COLO668 (cell line): ENCODE measurements at regions not wholly inside any gene's neighbourhood (a gene's known extent, or its start where the extent isn't known, plus 50 kb on each side); places are given as distances from the start of the nearest gene placed in this dataset.
"Not testable (repeated sequence)": the region's sequence is repeated elsewhere in the genome, so short reads cannot be mapped to it uniquely, and the experiment has no call there.

ENCODE experiments used
- DNase-seq: peaks from one replicate; lab custom pipeline; 2025; ENCODE audit not compliant: unreplicated experiment; lab: John Stamatoyannopoulos, UW

DNA sequence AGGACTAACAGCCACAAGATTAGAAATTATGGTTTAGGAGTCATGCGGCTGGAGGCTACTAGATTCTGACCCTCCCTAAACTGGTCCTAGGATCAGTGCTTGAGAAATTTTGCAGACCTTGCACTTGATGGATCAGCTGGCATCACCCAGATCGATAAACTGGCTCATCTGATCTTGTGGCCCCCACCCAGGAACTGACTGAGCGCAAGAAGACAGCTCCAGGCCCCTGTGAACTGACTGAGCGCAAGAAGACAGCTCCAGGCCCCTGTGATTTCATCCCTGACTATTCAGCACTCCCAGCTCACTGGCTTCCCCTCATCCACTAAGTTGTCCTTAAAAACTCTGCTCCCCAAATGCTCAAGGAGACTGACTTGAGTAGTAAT is 67.8 kb downstream of the MRPL36 start:
- not testable (repeated sequence) for DNase-seq

DNA sequence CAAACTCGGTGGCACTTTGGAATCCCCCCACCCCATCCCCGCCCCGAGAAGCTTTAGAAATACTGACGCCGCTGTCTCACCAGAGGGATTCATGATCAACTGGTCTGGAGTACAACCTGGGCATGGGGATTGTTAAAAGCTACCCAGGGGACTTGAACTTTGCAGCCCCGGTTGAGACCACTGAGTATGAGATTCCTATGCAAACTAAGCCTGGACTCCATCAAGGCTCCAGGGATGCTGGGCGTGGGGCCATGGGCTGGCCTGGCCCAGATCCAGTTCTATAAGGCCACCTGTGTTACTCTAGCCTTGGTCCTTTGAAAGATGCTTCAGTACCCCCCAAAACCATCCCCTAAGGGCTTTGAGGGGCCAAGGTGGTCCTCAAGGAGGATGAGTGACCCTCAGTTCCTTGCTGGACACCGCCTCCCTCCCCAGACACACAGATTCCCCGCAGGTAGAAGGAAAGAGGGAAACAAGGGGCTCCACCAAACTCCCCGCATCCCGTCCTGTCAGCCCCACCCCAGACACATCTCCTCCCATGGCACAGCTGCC is 68.5 kb downstream of the MRPL36 start:
- DNase-seq: no peak

DNA sequence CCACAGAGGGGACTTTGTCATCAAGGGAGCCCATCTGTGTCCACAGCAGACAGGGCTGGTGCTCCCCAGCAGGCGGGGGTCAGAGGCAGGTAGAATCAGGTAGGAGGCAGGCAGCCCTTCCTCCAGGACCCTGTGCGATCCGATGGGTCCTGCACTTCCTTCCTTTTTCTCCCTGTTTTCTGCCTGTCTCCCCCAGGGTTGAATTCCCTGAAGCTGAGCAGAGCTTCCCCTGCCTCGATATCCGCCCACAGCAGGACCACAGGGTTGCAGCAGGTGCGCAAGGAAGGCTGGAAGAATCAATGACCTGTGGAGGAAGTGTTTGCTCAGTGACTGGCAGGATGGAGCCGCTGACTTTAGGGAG is 69.2 kb downstream of the MRPL36 start:
- no peak for DNase-seq

DNA sequence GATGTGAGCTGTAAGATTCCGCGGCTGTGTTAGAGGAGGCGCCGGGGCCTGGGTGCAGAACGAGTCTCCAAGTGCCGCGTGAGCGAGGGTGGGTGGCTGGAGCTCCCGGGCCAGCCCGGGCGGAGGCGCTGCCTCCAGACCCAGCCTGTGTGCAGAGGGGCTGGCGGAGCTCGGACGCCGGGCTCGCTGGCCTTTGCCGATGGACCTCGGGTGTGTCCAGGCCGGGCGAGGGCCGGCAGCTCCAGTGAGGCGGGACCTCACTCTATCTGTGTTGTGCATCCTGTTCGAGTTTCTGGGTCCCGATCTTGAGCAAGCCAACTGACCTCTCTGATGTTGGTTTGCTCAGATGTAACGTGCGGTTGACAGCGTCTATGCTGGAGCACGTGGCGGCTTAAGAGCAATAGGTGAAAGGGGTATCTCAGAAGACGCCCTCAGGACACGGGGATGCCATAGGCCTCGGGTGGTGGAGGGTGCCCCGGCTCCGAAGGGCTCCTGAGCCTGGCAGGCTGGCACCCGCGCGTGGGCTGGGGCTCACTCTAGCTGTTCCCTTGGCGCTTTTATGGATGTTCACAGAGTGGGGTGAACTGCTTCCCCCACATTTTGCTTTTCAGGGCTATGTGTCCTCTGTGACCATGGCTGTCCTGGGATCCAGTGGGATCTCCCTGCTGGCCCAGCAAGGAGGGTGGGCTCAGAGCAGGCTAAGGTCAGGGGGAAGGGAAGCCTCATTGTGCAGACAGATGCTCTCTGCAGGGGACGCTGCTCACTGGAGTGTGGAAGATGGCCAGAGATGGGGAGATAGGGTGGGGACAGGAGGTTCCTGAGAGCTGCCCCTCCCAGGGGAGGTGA is 69.8 kb downstream of the MRPL36 start:
- DNase-seq: no peak

DNA sequence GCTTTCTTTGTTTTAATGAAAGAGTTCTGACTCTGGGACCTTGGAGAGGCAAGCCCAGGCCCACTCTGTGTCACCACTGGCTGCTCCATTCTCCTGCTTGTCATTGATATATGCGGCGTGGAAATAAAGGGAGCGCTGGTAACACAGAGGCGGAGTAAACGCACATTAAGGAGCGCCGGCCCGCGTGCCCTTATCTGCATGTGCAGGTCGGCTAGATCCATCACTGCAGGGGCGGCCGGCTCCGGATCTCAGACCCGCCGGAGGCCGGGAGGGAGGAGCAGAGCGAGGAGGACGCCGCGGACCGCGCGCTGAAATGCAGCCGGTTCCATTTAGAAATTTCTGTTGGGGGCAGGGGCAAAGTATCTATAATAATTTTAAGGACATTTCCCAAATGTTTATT is 70.8 kb downstream of the MRPL36 start:
- no peak for DNase-seq

DNA sequence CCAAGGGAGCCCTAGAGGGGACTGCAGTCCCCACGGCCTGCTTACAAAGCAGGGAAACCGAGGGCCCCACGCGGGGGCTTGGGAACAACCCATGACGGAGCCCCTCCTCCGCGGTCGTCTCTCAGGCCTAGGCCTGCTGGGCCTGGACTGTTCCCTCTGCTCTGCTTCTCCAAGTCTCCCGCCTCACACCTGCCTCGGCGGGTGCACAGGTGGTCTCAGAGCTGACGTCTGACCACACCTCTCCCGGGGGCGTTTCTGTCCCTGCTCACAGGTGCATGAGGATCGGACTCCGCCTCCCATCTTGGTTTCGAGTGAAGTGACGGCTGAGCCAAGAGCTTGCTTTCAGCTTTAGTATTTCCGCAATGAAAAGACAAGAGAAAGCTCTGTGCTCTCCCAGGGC is 72.1 kb downstream of the MRPL36 start:
- DNase-seq: no peak

DNA sequence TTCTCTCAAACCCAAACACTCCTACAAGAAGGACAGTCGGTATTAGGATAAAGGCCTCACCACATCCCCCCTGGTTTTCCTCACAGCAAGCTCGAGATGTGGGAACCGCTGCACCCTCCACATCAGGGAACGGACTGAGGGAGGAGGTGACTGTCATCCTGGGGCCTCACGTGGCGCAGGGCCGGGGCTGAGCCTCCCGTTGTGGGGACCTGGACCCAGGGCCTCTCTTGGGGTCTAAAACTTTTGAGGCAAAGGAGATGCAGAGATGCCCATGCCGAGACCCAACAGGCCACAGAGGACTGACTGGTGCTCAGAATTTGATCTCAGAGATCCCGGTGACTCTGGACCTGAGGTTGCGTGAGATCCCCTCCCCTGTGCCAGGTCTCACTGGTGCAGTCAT is 72.7 kb downstream of the MRPL36 start:
- DNase-seq: no peak

DNA sequence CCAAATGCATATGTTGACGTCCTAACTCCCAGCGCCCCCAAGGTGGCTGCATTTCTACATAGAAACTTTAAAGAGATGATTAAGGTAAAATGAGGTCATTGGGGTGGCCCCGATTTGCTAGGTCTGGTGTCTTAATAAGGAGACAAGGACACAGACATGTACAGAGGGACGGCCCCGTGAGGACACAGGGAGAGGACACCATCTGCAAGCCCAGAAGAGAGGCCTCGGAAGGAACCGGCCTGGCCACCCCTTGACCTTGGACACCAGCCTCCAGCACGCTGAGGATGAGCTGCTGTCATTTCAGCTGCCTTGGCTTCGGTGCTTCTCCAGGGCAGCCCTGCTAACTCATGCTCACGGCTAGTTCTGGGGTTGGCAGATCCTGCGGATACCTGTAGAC is 73.2 kb downstream of the MRPL36 start:
- no peak for DNase-seq

DNA sequence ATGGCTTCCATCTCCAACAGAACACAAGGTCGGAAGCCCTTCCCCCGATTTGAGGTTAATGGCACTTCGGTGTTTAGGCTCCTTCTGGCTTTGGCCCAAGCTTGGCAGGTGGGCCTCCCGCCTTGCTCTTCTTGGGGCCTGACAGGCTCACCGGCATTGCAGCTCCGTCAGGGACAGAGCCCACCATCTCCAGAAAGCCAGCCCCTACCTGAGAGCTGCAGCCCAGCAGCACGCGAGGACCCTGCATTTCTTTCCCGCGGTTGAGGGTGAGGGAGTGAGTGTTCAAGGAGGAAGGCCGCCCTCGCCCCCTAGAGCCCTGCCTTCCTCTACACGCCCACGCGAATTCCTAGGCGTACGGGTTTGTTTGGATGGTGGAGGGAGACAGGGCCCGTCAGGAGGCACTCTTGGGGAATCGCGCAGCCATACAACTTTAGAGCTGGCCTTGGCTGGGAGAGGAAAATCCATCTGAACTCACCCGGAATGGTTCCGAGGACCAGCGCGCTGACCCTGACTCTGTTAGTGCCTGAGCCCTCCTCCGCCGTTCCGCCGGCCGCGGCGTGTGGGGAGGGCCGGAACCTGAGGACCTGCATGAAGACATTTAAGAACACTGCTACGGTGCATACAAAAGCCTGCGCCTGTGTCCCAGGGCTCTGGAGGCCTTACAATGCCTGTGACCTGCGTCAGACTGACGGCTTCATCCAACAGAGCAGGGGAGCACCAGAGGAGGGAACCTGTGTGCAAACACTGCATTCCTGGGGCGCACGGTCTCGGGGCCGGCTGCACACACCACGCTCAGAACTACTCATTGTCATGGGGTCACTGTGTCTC is 73.8 kb downstream of the MRPL36 start:
- DNase-seq: no peak

DNA sequence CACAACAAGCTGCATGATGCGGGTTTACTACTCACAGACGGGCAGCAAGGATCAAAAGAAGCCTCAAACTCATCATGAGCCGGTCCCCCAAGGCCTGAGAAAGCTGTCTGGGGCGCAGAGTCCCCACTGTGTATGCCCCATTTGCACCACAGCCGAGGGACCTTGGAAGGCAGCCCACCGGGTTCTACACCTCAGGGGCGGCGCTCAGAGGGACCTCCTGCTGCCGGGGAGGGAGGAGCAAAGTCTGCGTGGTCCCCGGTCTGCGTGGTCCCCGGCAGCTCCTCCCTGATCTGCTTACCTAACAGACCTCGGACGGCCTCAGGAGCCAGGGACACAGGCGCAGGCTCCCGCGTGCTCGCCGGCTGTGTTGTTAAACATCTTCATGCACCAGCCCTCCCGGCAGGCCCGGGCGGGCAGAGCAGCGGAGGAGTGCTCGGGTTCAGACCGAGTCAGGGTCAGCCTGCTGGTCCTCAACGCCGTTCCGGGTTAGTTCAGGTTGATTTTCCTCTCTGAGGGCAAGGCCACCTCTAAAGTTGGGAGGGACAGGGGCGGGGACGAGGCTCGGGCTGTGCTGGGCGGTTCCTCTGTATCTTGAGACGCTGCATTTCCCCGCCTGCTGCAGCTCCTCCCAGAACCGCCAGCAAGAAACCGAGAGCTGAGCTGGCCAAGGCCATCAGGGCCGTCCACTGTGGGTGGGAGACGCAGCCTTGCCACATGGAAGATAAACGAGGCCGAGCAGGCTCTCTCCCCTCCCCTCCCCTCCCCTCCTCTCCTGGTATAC is 74.6 kb downstream of the MRPL36 start:
- no peak for DNase-seq

DNA sequence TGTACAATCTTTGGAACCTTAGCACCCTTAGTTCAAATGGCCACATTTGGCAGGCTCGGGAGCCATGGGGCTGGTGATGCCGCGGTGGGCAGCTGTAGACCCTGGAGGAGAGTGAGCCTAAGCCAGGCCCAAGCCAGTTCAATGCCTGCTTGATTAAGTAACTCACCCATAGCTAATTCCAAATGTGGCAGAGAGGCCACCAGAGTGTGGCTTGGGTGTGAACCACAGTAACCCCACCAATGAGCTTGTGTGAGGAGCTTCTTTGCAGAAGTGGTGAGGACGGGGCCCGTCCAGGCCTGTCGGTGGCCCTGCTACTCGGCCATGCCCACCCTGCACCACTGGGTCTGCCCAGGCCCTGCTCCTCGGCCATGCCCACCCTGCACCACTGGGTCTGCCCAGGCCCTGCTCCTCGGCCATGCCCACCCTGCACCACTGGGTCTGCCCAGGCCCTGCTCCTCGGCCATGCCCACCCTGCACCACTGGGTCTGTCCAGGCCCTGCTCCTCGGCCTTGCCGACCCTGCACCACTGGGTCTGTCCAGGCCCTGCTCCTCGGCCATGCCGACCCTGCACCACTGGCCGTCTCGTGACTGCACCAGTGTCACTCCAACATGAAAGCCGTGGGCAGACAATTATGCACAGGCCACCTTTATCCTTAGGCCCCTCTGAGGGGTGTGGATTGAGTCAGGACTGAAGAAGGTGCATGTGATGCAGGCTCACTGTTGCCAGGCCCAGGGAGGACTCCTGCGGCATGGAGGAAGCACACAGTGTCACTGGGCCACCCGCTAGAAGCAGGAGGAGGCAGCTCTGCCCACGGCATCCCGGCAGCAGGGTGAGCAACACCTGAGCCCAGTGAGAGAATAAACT is 75.4 kb downstream of the MRPL36 start:
- no peak for DNase-seq

DNA sequence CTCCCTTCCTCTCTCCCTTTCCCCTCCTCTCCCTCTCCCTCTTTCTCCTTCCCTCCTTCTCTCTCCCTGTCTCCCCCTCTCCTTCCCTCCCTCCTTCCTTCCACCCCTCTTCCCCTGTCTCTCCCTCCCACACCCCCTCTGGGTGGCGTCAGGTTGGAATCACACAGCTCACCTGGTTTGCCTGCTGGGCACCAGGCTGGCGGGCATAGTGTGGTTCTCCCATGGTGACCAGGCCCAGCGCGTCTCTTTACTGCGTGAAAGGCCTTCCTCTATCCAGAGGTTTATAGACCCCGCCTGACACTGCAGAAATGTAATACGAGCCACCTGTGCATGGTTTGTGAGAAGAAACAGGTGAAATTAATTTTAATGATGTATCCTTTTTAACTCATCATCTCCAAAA is 76.2 kb downstream of the MRPL36 start:
- no peak for DNase-seq

DNA sequence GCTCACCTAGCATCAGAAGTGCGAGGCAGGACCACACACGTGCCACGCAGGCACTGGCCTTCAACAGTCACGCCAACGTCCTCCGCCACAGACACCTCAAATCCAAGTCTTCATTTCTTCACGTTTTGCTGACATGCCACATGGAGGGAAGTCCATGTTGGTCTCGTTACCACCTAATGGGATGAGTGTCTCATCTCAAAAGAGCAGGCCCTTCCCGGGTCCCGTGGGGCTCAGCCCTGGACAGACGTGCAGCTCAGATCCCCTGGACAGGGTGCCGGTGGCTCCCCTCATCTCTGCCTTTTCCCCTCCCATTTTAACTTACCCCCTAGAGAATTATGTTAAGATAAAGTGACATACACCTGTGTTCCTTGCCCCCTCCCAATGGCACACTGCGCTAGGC is 76.8 kb downstream of the MRPL36 start:
- DNase-seq: no peak

DNA sequence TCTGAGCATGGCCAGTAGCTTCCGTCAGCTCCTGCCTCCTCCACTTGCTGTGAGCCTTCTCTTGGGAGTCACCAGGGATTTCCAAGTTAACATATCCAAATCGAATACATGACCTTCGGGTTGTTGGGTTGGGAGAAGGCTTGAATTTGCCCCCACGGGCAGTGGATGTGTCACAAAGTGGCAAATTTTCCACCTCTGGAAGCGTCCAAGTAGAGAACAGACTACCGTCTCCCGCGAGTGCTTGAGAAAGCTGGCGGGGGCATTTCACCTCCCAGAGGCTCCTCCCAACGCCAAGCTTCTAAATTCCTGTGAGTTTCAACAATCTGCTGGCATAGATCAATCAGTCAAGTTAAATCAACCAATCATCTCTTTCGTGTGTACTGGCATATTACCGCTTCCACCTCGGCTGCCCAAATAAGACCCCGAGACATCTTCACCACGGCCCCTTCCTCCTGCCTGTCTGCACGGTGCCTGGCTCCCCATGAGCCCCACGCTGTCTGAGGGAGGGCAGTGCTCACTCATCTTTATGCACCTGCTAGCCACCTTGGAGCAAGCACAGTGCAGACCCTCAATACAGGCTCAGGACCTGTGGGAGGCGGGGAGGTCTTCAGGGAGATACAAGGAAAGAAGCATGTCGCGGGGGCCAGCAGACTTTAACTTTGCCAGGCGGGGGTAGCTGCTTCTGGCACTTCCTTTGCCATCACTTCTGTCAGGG is 79.1 kb downstream of the MRPL36 start:
- no peak for DNase-seq

DNA sequence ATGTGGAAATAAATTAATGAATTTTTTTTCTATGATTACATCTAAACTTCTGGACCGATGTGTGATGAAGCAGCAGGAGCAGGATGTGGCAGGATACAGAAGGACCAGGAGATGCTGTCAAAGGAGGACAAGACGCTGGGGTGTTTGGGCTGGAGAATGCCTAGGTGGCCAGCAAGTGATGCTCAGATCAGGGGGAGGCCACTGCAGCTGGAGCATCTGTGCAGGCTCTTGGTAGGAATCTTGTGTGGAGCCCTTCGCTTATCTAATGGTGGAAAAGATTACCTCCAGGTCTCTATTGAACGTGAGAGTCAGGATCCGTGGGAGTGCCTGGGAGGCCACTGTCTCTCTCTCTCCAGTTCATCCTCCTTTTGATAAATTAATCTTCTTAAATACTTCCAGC is 79.8 kb downstream of the MRPL36 start:
- DNase-seq: no peak

DNA sequence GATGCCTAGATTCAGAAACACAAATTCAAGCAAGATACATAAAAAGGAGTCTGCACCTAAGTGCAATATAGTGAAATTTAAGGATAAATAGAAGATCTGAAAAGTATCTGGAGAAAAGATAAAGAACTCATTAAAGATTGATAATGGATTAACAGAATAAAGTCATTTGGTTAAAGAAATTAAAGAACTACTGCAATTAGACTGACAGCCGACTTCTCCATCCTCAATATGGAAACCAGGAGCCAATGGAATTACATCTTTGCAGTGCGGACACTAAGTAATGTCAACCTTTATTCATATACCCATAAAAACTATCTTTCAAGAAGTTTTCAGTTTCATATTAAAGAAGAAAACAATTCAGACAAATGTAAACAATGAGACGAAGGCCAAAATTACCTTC is 81.0 kb downstream of the MRPL36 start:
- no peak for DNase-seq

DNA sequence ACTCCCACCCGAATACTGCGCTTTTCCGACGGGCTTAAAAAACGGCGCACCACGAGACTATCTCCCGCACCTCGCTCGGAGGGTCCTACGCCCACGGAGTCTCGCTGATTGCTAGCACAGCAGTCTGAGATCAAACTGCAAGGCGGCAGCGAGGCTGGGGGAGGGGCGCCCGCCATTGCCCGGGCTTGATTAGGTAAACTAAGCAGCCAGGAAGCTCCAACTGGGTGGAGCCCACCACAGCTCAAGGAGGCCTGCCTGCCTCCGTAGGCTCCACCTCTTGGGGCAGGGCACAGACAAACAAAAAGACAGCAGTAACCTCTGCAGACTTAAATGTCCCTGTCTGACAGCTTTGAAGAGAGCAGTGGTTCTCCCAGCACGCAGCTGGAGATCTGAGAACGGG is 89.5 kb downstream of the MRPL36 start:
- DNase-seq: not testable (repeated sequence)

DNA sequence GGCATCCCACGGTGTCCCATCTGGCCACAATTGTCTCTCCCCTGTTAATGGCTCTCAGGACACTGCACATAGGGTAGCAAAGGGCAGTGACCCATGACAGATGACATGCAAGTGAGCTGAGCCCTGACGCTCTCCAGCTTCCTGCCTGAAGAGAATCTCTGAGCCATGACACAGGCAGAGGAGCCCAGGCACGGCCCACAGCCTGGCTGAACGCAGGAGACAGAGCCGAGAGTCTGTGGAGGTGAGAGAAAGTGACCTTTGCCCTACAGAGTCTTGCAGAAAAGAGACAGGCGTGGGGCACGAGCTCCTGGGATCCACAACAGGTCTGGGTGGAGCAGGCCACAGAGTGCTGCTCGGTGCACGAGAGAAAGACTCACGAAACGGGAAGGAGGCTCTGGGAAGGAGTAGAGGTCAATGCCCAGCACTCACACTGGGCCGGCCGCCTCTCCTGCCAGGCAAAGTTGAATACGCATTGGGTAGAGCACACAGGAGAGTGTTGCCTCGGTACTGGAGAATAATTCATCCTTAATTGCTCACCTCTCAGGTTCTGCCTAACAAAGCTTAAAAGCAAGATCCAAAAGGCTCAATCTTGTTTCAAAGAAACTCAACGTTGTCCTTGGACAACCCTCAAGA is 90.3 kb downstream of the MRPL36 start:
- no peak for DNase-seq

DNA sequence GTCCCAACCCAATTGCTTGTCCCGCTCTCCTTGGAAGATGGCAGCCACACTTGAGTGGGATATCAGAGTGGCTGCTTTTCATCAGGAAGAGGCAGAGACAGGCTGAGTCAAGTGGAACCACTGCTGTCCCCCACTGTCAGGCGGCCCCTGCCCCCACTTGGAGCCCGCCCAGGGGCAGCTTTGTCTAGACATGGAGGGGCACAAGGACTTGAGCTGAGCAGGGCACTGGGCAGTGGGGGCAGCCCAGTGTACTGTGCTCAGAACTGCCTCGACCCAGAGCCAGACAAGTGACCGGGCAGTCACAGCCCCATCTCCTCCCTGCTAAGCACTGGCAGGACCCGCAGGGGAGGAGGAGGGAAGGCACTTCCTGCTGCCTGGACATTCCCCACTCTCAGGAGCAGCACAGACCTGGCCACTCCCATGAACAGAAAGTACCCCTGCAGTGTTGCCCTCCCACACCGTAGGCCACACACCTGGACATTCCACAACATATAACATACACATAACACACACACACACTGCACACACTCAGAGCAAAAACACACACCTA is 91.0 kb downstream of the MRPL36 start:
- no peak for DNase-seq
